ENCODE measurements at regions not wholly inside any gene's neighbourhood (a gene's known extent, or its start where the extent isn't known, plus 50 kb on each side); places are given as distances from the start of the nearest gene placed in this dataset.

GRCh38 chr14:86933958-86934595, 1058.9 kb downstream of the GALC start:
- TF ChIP-seq CTCF (IDR thresholded peaks at IDR 0.05; ENCODE audit: insufficient read depth, low read depth, low read length) (no peak), EZH2 (IDR thresholded peaks at IDR 0.05; ENCODE audit: insufficient read depth, low read length) (no peak)
